ENCODE measurements at regions not wholly inside any gene's neighbourhood (a gene's known extent, or its start where the extent isn't known, plus 50 kb on each side); places are given as distances from the start of the nearest gene placed in this dataset.
"Not testable (repeated sequence)": the region's sequence is repeated elsewhere in the genome, so short reads cannot be mapped to it uniquely, and the experiment has no call there.

GRCh38 chr10:30694518-30695228 is 65.1 kb upstream of the LYZL2 start:
- H3K27me3 ChIP-seq (ENCODE audit: control insufficient read depth, insufficient read depth, low read length): no peaks in the 10 kb centered on the region
- no peak for TF ChIP-seq CTCF (IDR thresholded peaks at IDR 0.05; ENCODE audit: insufficient read depth, low read length, severe bottlenecking)

GRCh38 chr10:30691639-30692015 is 62.1 kb upstream of the LYZL2 start:
- no peak for TF ChIP-seq CTCF (IDR thresholded peaks at IDR 0.05; ENCODE audit: insufficient read depth, low read length, severe bottlenecking)
- DNase-seq (ENCODE audit: low read depth) (no peak), FAIRE-seq (no peak)
- Histone ChIP-seq H3K4me3 (ENCODE audit: low read depth, low read length) (no peak overlapping the region), H3K27me3 (ENCODE audit: control insufficient read depth, insufficient read depth, low read length) (no peaks in the 10 kb centered on the region), H3K36me3 (ENCODE audit: control insufficient read depth, insufficient read depth, low read length) (no peaks in the 10 kb centered on the region)

More at GRCh38 chr10:30694518-30695228, 65.1 kb upstream of the LYZL2 start:
- no peak for FAIRE-seq
- no peak for DNase-seq (ENCODE audit: low read depth)
- H3K36me3 ChIP-seq (ENCODE audit: control insufficient read depth, insufficient read depth, low read length): no peaks in the 10 kb centered on the region
- no peak overlapping the region for H3K4me3 ChIP-seq (ENCODE audit: low read depth, low read length)

DNA sequence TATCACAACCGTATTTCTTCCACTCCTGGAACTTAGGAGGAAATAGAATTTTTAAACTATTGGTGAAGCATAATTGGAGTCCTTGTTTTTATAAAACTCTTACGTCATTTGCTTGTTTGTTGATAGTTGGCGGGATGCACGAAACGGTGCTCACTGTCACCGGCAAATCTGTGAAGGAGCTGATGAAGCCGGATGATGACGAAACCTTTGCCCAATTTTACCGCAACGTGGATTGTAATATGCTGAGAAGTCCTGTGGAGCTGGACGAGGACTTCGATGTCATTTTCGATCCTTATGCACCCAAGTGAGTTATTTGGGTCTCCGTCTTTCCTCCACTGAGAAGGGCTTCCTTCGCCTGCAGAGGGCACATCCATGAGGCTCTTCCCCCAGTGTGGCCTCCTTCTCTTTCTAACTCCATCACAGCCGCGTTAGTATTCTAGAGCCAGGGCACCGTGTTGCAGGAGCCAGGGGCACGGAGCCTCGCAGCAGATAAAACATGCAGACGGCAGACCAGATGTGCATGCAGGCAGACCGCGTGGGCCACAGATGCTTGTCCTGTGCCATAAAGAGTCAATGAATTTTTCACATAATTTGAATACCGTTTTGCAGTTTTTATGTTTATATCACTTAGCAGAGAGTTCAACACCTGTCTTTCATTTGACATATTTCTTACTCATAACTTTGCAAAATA is 61.5 kb upstream of the LYZL2 start:
- not testable (repeated sequence) for H3K4me3 ChIP-seq (ENCODE audit: low read depth, low read length); DNase-seq (ENCODE audit: low read depth)
- peak; percentile 32 for FAIRE-seq

DNA sequence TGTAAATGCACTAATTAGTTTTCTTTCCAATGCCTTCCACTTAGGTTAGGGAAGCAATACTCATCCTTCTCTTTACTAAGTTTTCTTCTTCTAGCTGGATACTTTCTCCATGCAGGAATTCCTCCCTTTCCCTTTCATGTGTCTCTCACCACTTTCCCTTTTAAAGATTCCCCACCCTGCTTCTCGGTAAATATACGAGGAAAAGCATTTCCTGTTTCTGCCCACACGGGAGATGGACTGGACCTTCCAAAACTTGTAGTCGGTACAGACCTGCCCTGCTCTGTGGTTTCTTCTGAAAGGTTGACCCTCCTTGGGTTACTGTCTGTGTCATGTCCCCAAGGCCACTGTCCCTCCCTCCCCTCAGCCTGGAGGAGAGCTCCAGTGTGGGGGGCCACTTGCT is 58.9 kb upstream of the LYZL2 start:
- H3K36me3 ChIP-seq (ENCODE audit: control insufficient read depth, insufficient read depth, low read length): no peaks in the 10 kb centered on the region
- H3K27me3 ChIP-seq (ENCODE audit: control insufficient read depth, insufficient read depth, low read length): peaks cover 1% of the 10 kb centered on the region
- FAIRE-seq (no peak), DNase-seq (ENCODE audit: low read depth) (no peak)
- no peak overlapping the region for H3K4me3 ChIP-seq (ENCODE audit: low read depth, low read length)
- TF ChIP-seq CTCF (IDR thresholded peaks at IDR 0.05; ENCODE audit: insufficient read depth, low read length, severe bottlenecking): no peak

More for the DNA sequence above, 61.5 kb upstream of the LYZL2 start:
- H3K27me3 ChIP-seq (ENCODE audit: control insufficient read depth, insufficient read depth, low read length); H3K36me3 ChIP-seq (ENCODE audit: control insufficient read depth, insufficient read depth, low read length): not testable (repeated sequence)

GRCh38 chr10:30687698-30688213 is 58.2 kb upstream of the LYZL2 start:
- peak; percentile 89 for TF ChIP-seq CTCF (IDR thresholded peaks at IDR 0.05; ENCODE audit: insufficient read depth, low read length, severe bottlenecking)
- FAIRE-seq (no peak), DNase-seq (ENCODE audit: low read depth) (peak; percentile 57)
- no peak overlapping the region for H3K4me3 ChIP-seq (ENCODE audit: low read depth, low read length)
- no peaks in the 10 kb centered on the region for H3K36me3 ChIP-seq (ENCODE audit: control insufficient read depth, insufficient read depth, low read length)
- peaks cover 1% of the 10 kb centered on the region for H3K27me3 ChIP-seq (ENCODE audit: control insufficient read depth, insufficient read depth, low read length)

DNA sequence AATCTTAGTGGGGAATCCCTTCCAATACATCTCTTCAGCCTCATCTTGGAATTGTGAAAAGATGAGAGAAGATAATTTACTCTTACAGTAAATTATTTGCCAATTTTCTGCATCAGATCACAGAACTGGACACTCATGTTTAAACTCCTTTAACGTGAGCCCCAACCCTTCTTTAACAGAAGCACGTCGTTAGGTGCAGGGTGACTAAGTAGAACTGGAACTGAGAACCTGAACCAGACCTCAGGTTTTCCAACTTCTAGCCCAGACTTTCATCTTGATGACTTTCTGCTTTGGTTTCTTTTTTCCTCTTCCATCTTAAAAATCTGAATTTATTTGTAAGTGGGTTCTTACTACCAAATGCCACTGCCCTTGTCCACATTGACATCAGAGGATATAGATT is 57.2 kb upstream of the LYZL2 start:
- TF ChIP-seq CTCF (IDR thresholded peaks at IDR 0.05; ENCODE audit: insufficient read depth, low read length, severe bottlenecking): no peak
- Histone ChIP-seq H3K4me3 (ENCODE audit: low read depth, low read length) (no peak overlapping the region), H3K27me3 (ENCODE audit: control insufficient read depth, insufficient read depth, low read length) (peaks cover 1% of the 10 kb centered on the region), H3K36me3 (ENCODE audit: control insufficient read depth, insufficient read depth, low read length) (no peaks in the 10 kb centered on the region)
- FAIRE-seq (no peak), DNase-seq (ENCODE audit: low read depth) (no peak)
